ENCODE measurements at regions not wholly inside any gene's neighbourhood (a gene's known extent, or its start where the extent isn't known, plus 50 kb on each side); places are given as distances from the start of the nearest gene placed in this dataset.

GRCh38 chr11:33474866-33475265 is 217.7 kb downstream of the HIPK3 start:
- H3K4me1 ChIP-seq (ENCODE audit: control insufficient read depth, insufficient read depth, low read length, unreplicated experiment) = peaks cover 23% of the 10 kb centered on the region
- H3K79me2 ChIP-seq (ENCODE audit: control insufficient read depth, insufficient read depth, low read length, unreplicated experiment) = peaks cover 8% of the 10 kb centered on the region
- no peaks in the 10 kb centered on the region for H3K36me3 ChIP-seq (ENCODE audit: insufficient read depth, low read length)
- no peak overlapping the region for H3K27ac ChIP-seq (ENCODE audit: low read depth, low read length)
- no peak overlapping the region for H2AFZ ChIP-seq (ENCODE audit: low read length, unreplicated experiment)
- no peak overlapping the region for H3K4me3 ChIP-seq (ENCODE audit: low read depth, low read length)
- H3K27me3 ChIP-seq (ENCODE audit: insufficient read depth, low read length) = no peaks in the 10 kb centered on the region

GRCh38 chr11:33471541-33471940 is 214.4 kb downstream of the HIPK3 start:
- Histone ChIP-seq H3K4me3 (ENCODE audit: low read depth, low read length) (no peak overlapping the region), H3K4me1 (ENCODE audit: control insufficient read depth, insufficient read depth, low read length, unreplicated experiment) (peaks cover 9% of the 10 kb centered on the region), H3K36me3 (ENCODE audit: insufficient read depth, low read length) (no peaks in the 10 kb centered on the region), H3K27ac (ENCODE audit: low read depth, low read length) (no peak overlapping the region), H2AFZ (ENCODE audit: low read length, unreplicated experiment) (no peak overlapping the region), H3K79me2 (ENCODE audit: control insufficient read depth, insufficient read depth, low read length, unreplicated experiment) (peaks cover 12% of the 10 kb centered on the region), H3K27me3 (ENCODE audit: insufficient read depth, low read length) (no peaks in the 10 kb centered on the region)

DNA sequence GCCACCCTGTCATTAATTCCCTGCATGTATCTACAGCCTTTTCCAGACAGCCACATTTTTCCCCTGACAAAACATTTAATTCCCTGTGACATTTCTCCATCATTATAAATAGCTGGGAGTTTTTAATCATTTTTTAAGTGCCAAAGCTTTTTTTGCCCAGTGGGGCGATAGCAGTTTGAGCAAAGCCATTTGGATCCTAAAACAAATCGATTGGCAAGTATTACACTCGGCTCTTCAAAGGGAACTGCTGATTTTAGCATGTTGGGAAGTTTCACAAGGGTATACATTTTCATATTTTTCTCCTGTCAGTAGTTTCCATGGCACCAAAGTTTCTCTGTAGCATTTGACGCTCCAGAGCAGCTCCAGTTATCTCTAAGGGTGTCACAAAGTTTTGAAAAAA is 210.8 kb downstream of the HIPK3 start:
- H3K36me3 ChIP-seq (ENCODE audit: insufficient read depth, low read length) = no peaks in the 10 kb centered on the region
- H3K27ac ChIP-seq (ENCODE audit: low read depth, low read length) = no peak overlapping the region
- H3K4me3 ChIP-seq (ENCODE audit: low read depth, low read length) = no peak overlapping the region
- H3K4me1 ChIP-seq (ENCODE audit: control insufficient read depth, insufficient read depth, low read length, unreplicated experiment) = peaks cover 7% of the 10 kb centered on the region
- no peak overlapping the region for H2AFZ ChIP-seq (ENCODE audit: low read length, unreplicated experiment)
- H3K27me3 ChIP-seq (ENCODE audit: insufficient read depth, low read length) = no peaks in the 10 kb centered on the region
- peaks cover 9% of the 10 kb centered on the region for H3K79me2 ChIP-seq (ENCODE audit: control insufficient read depth, insufficient read depth, low read length, unreplicated experiment)

- Histone ChIP-seq H3K27me3 (ENCODE audit: insufficient read depth, low read length) (no peaks in the 10 kb centered on the region), H3K36me3 (ENCODE audit: insufficient read depth, low read length) (no peaks in the 10 kb centered on the region), H3K4me3 (ENCODE audit: low read depth, low read length) (no peak overlapping the region), H3K27ac (ENCODE audit: low read depth, low read length) (peak overlapping the region; percentile 5; the same call in 1 of the 2 replicates), H2AFZ (ENCODE audit: low read length, unreplicated experiment) (no peak overlapping the region), H3K79me2 (ENCODE audit: control insufficient read depth, insufficient read depth, low read length, unreplicated experiment) (peaks cover 5% of the 10 kb centered on the region), H3K4me1 (ENCODE audit: control insufficient read depth, insufficient read depth, low read length, unreplicated experiment) (peaks cover 9% of the 10 kb centered on the region)
Observed at GRCh38 chr11:33463059-33463458, 205.9 kb downstream of the HIPK3 start.

GRCh38 chr11:33461369-33462125 is 204.4 kb downstream of the HIPK3 start:
- Histone ChIP-seq H3K4me3 (ENCODE audit: low read depth, low read length) (no peak overlapping the region), H3K27me3 (ENCODE audit: insufficient read depth, low read length) (no peaks in the 10 kb centered on the region), H3K4me1 (ENCODE audit: control insufficient read depth, insufficient read depth, low read length, unreplicated experiment) (peaks cover 9% of the 10 kb centered on the region), H3K79me2 (ENCODE audit: control insufficient read depth, insufficient read depth, low read length, unreplicated experiment) (peaks cover 5% of the 10 kb centered on the region), H2AFZ (ENCODE audit: low read length, unreplicated experiment) (no peak overlapping the region), H3K27ac (ENCODE audit: low read depth, low read length) (no peak overlapping the region), H3K36me3 (ENCODE audit: insufficient read depth, low read length) (no peaks in the 10 kb centered on the region)

DNA sequence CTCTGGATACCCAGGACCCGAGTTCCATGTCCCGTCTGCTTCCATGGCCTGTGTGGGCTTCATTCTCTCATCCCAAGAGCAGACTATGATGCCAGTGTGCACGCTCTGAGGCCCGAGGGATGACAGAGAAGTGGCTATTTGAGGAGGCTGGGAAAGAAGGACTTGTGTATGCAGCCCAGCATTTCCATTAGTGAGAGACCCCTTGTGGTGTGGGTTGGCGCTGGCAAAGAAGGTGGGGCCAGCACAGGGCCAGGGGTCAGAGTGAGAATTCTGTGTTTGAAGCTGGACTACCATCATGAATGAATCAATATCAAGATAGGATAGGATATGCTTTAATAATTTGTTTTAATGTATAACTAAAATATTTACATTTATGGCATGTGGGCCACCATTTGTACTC is 200.8 kb downstream of the HIPK3 start:
- Histone ChIP-seq H3K27me3 (ENCODE audit: insufficient read depth, low read length) (no peaks in the 10 kb centered on the region), H2AFZ (ENCODE audit: low read length, unreplicated experiment) (no peak overlapping the region), H3K4me1 (ENCODE audit: control insufficient read depth, insufficient read depth, low read length, unreplicated experiment) (peaks cover 11% of the 10 kb centered on the region), H3K27ac (ENCODE audit: low read depth, low read length) (no peak overlapping the region), H3K36me3 (ENCODE audit: insufficient read depth, low read length) (no peaks in the 10 kb centered on the region), H3K4me3 (ENCODE audit: low read depth, low read length) (no peak overlapping the region), H3K79me2 (ENCODE audit: control insufficient read depth, insufficient read depth, low read length, unreplicated experiment) (peaks cover 9% of the 10 kb centered on the region)

GRCh38 chr11:33455867-33456463 is 198.8 kb downstream of the HIPK3 start:
- Histone ChIP-seq H3K4me1 (ENCODE audit: control insufficient read depth, insufficient read depth, low read length, unreplicated experiment) (peaks cover 13% of the 10 kb centered on the region), H3K4me3 (ENCODE audit: low read depth, low read length) (no peak overlapping the region), H3K36me3 (ENCODE audit: insufficient read depth, low read length) (no peaks in the 10 kb centered on the region), H3K79me2 (ENCODE audit: control insufficient read depth, insufficient read depth, low read length, unreplicated experiment) (peaks cover 8% of the 10 kb centered on the region), H3K27ac (ENCODE audit: low read depth, low read length) (no peak overlapping the region), H2AFZ (ENCODE audit: low read length, unreplicated experiment) (no peak overlapping the region), H3K27me3 (ENCODE audit: insufficient read depth, low read length) (no peaks in the 10 kb centered on the region)

DNA sequence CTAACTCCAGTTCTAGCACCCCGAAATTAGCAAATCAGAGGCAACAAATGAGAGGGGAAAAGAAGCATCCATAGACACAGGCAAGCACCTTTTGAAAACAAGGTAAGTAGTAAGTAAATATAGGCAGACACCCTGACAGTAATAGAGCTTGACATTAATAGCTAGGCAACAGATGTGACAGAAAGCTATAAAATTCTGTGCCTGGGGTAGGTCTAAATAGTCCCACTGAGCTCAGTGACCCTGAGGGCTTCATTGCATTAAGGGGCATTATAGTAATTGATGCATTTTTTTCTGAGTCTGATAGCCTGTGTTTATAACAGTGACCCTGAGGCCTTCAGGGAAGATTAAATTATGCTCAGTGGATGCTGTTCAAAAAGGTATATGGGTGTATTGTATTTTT is 197.1 kb downstream of the HIPK3 start:
- H2AFZ ChIP-seq (ENCODE audit: low read length, unreplicated experiment) = no peak overlapping the region
- no peaks in the 10 kb centered on the region for H3K27me3 ChIP-seq (ENCODE audit: insufficient read depth, low read length)
- no peak overlapping the region for H3K27ac ChIP-seq (ENCODE audit: low read depth, low read length)
- no peaks in the 10 kb centered on the region for H3K36me3 ChIP-seq (ENCODE audit: insufficient read depth, low read length)
- no peak overlapping the region for H3K4me3 ChIP-seq (ENCODE audit: low read depth, low read length)
- peaks cover 20% of the 10 kb centered on the region for H3K4me1 ChIP-seq (ENCODE audit: control insufficient read depth, insufficient read depth, low read length, unreplicated experiment)
- peaks cover 10% of the 10 kb centered on the region for H3K79me2 ChIP-seq (ENCODE audit: control insufficient read depth, insufficient read depth, low read length, unreplicated experiment)

DNA sequence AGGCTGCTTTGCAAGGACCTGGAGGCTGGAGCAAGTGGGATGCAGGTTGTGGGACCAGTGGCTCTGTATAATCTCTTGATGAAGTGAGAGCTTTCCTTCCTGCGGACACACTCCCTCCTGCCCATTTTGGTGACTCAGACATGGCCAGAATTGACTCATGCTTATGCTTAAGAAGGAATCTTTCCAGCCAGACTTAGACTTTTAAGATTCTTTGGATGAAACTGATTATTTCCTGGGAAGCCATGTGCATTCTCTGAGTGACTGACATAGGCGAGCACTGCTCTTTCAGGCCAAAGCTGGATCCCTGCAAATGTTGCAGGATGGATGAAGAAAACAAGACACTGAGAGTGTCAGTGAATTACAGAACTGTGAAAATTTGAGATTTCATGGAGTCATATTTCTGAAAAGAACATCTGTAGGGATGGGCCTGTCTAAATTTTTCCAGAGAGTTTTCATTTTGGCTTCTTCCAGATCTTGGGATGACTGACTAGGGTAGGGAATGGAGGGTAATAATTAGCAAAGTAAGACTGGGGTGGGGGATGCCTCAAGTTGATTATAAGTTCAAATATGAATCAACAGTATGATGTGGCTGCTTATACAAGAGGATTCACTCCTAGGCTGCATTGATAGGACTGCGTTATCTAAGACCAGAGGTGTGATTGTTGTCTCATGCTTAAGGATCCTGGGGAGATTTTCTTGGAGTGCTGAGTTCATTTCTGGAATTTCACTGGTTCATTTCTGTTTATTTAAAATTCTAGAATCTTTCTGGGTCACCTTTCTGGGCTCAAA is 195.8 kb downstream of the HIPK3 start:
- H3K36me3 ChIP-seq (ENCODE audit: insufficient read depth, low read length) = no peaks in the 10 kb centered on the region
- H3K79me2 ChIP-seq (ENCODE audit: control insufficient read depth, insufficient read depth, low read length, unreplicated experiment) = peaks cover 10% of the 10 kb centered on the region
- no peak overlapping the region for H3K4me3 ChIP-seq (ENCODE audit: low read depth, low read length)
- peak overlapping the region; percentile 6 for H2AFZ ChIP-seq (ENCODE audit: low read length, unreplicated experiment)
- H3K27me3 ChIP-seq (ENCODE audit: insufficient read depth, low read length) = no peaks in the 10 kb centered on the region
- peaks cover 32% of the 10 kb centered on the region for H3K4me1 ChIP-seq (ENCODE audit: control insufficient read depth, insufficient read depth, low read length, unreplicated experiment)
- peak overlapping the region; percentile 8; the same call in 1 of the 2 replicates for H3K27ac ChIP-seq (ENCODE audit: low read depth, low read length)

GRCh38 chr11:33451364-33451763 is 194.2 kb downstream of the HIPK3 start:
- Histone ChIP-seq H3K4me3 (ENCODE audit: low read depth, low read length) (no peak overlapping the region), H3K36me3 (ENCODE audit: insufficient read depth, low read length) (no peaks in the 10 kb centered on the region), H2AFZ (ENCODE audit: low read length, unreplicated experiment) (no peak overlapping the region), H3K79me2 (ENCODE audit: control insufficient read depth, insufficient read depth, low read length, unreplicated experiment) (peaks cover 16% of the 10 kb centered on the region), H3K4me1 (ENCODE audit: control insufficient read depth, insufficient read depth, low read length, unreplicated experiment) (peaks cover 38% of the 10 kb centered on the region), H3K27me3 (ENCODE audit: insufficient read depth, low read length) (no peaks in the 10 kb centered on the region), H3K27ac (ENCODE audit: low read depth, low read length) (no peak overlapping the region)

Measured in ACC112 (cell line).